ENCODE measurements at regions not wholly inside any gene's neighbourhood (a gene's known extent, or its start where the extent isn't known, plus 50 kb on each side); places are given as distances from the start of the nearest gene placed in this dataset.

DNA sequence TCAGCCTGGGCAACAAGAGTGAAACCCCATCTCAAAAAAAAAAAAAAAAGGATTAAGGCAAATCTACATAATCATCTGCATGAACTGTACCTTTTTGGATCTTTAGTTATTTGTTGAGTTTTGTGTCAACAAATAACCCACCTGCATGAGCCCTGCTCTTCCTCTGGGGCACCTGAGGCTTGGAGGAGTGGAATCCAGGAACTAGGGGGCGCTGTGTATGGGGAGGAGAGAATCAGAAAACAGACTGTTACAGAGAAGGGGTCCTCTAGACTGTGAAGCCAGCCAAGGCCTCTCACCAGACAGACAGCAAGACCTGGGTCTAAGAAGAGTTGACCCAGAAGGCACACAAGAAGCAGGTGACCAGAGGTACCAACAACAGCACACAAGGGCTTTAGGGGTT is 682.8 kb upstream of the NRP1 start:
- TF ChIP-seq, protein P1, sequence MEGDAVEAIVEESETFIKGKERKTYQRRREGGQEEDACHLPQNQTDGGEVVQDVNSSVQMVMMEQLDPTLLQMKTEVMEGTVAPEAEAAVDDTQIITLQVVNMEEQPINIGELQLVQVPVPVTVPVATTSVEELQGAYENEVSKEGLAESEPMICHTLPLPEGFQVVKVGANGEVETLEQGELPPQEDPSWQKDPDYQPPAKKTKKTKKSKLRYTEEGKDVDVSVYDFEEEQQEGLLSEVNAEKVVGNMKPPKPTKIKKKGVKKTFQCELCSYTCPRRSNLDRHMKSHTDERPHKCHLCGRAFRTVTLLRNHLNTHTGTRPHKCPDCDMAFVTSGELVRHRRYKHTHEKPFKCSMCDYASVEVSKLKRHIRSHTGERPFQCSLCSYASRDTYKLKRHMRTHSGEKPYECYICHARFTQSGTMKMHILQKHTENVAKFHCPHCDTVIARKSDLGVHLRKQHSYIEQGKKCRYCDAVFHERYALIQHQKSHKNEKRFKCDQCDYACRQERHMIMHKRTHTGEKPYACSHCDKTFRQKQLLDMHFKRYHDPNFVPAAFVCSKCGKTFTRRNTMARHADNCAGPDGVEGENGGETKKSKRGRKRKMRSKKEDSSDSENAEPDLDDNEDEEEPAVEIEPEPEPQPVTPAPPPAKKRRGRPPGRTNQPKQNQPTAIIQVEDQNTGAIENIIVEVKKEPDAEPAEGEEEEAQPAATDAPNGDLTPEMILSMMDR (IDR thresholded peaks at IDR 0.05; ENCODE audit: low read depth, low read length, poor library complexity, severe bottlenecking) = peak; percentile 39
- TF ChIP-seq EZH2phosphoT487 (IDR thresholded peaks at IDR 0.05; ENCODE audit: borderline replicate concordance, low read length) = no peak
